CD14-positive monocyte (primary cell): ENCODE measurements at regions not wholly inside any gene's neighbourhood (a gene's known extent, or its start where the extent isn't known, plus 50 kb on each side); places are given as distances from the start of the nearest gene placed in this dataset.

Experiments used
- DNase-seq, 3 donors: peaks; one replicate each; pipeline ENCODE4 v3.0.0-alpha.2; 2011 to 2022
- H2AFZ ChIP-seq: 2 replicates; pipeline ENCODE4 v1.6.0; 2012; ENCODE audit warnings: mild to moderate bottlenecking, low read depth, low read length, inconsistent platforms; ENCODE audit not compliant: insufficient read depth, poor library complexity, severe bottlenecking
- H3K27ac ChIP-seq, 2 donors: 1 replicate in 1 of 2; 2 replicates in 1 of 2; pipeline ENCODE4 v1.5.1; 2012 to 2013; ENCODE audit warnings: low read length in 2 of 2, control low read depth in 1 of 2, inconsistent platforms in 1 of 2, low read depth in 1 of 2, mild to moderate bottlenecking in 1 of 2
- H3K27me3 ChIP-seq, 2 donors: one replicate each; pipeline versions ENCODE4 v1.6.0 to v1.6.1; 2011 to 2013; ENCODE audit warnings: low read length in 2 of 2; ENCODE audit not compliant: control insufficient read depth in 2 of 2, insufficient read depth in 2 of 2
- H3K36me3 ChIP-seq, 2 donors: replicated peaks in 1 of 2; 1 replicate in 1 of 2; 2 replicates in 1 of 2; pipeline versions ENCODE4 v1.5.1 to v1.6.1; 2012 to 2013; ENCODE audit warnings: low read length in 2 of 2, control low read depth in 1 of 2, inconsistent platforms in 1 of 2, mild to moderate bottlenecking in 1 of 2; ENCODE audit not compliant: insufficient read depth in 2 of 2, control insufficient read depth in 1 of 2
- H3K4me1 ChIP-seq, 2 donors: 1 replicate in 1 of 2; 2 replicates in 1 of 2; pipeline versions ENCODE4 v1.5.1 to v1.6.1; 2012 to 2013; ENCODE audit warnings: low read length in 2 of 2, control low read depth in 1 of 2, inconsistent platforms in 1 of 2, mild to moderate bottlenecking in 1 of 2, moderate library complexity in 1 of 2; ENCODE audit not compliant: insufficient read depth in 2 of 2, control insufficient read depth in 1 of 2
- H3K4me2 ChIP-seq: replicated peaks from 2 replicates; pipeline ENCODE3; 2012; ENCODE audit warnings: low read length, moderate library complexity, mild to moderate bottlenecking; ENCODE audit not compliant: poor library complexity, severe bottlenecking; ENCODE audit errors: extremely low read depth
- H3K4me3 ChIP-seq, 3 experiments: fragments of 200-600 bp in 1 of 3; sonication (generic) in 1 of 3; replicated peaks in 1 of 3; 1 replicate in 2 of 3; 2 replicates in 1 of 3; pipeline ENCODE4 v1.5.1; 2011 to 2013; ENCODE audit warnings: low read length in 3 of 3, mild to moderate bottlenecking in 3 of 3, control low read depth in 2 of 3, low read depth in 2 of 3, inconsistent platforms in 1 of 3, moderate library complexity in 1 of 3
- H3K79me2 ChIP-seq: 2 replicates; pipeline ENCODE4 v1.6.0; 2012; ENCODE audit warnings: mild to moderate bottlenecking, control low read depth, inconsistent platforms, low read length, moderate library complexity; ENCODE audit not compliant: insufficient read depth
- H3K9ac ChIP-seq: 2 replicates; pipeline ENCODE4 v1.6.0; 2017; ENCODE audit warnings: low read length, mild to moderate bottlenecking; ENCODE audit not compliant: insufficient read depth, poor library complexity, severe bottlenecking
- H3K9me3 ChIP-seq, 2 donors: replicated peaks in 1 of 2; 1 replicate in 1 of 2; 2 replicates in 1 of 2; pipeline versions ENCODE4 v1.5.1 to v1.6.1; 2012 to 2013; ENCODE audit warnings: low read length in 2 of 2, control low read depth in 1 of 2; ENCODE audit not compliant: control insufficient read depth in 1 of 2, insufficient read depth in 1 of 2
- H4K20me1 ChIP-seq: 2 replicates; pipeline ENCODE4 v1.6.0; 2012; ENCODE audit warnings: mild to moderate bottlenecking, low read length, control low read depth, moderate library complexity; ENCODE audit not compliant: insufficient read depth
- H3K27ac Mint-ChIP-seq, 7 donors: one replicate each; pipeline ENCODE4 v1.8.0; 2020; ENCODE audit warnings: mild to moderate bottlenecking in 7 of 7, mixed read lengths in 7 of 7, moderate library complexity in 6 of 7, inconsistent platforms in 2 of 7
- H3K27me3 Mint-ChIP-seq, 3 donors: one replicate each; pipeline ENCODE4 v1.8.0; 2021 to 2022; ENCODE audit warnings: low read depth in 3 of 3, mild to moderate bottlenecking in 3 of 3, mixed read lengths in 3 of 3, moderate library complexity in 3 of 3, inconsistent platforms in 1 of 3
- H3K36me3 Mint-ChIP-seq, 2 donors: one replicate each; pipeline ENCODE4 v1.8.0; 2020; ENCODE audit warnings: mixed read lengths in 2 of 2, inconsistent platforms in 1 of 2, mild to moderate bottlenecking in 1 of 2
- H3K4me1 Mint-ChIP-seq: one replicate; pipeline ENCODE4 v1.8.0; 2020; ENCODE audit warnings: mild to moderate bottlenecking, mixed read lengths
- H3K4me3 Mint-ChIP-seq, 2 donors: one replicate each; pipeline ENCODE4 v1.8.0; 2020; ENCODE audit warnings: mild to moderate bottlenecking in 2 of 2, mixed read lengths in 2 of 2, moderate library complexity in 1 of 2
- H3K9me3 Mint-ChIP-seq, 7 donors: one replicate each; pipeline ENCODE4 v1.8.0; 2020 to 2022; ENCODE audit warnings: mixed read lengths in 7 of 7, mild to moderate bottlenecking in 6 of 7, moderate library complexity in 6 of 7, inconsistent platforms in 2 of 7
- CTCF ChIP-seq: fragments of 200-600 bp; IDR thresholded peaks from one replicate; pipeline ENCODE4 v1.8.0; 2022; ENCODE audit warnings: antibody characterized with exemption, mild to moderate bottlenecking
- WGBS: methylation state at CpG from one replicate; pipeline ENCODE4 v1.1.5; 2013; ENCODE audit warnings: missing lambda C conversion rate; ENCODE audit not compliant: insufficient coverage; 5-methylcytosine and 5-hydroxymethylcytosine counted together
- intact Hi-C, 2 donors: fragments of 100-400 bp; cut with micrococcal nuclease; formaldehyde crosslinking; loops; one replicate each; pipeline versions ENCODE4 v1.15.0 to v1.15.1; 2023

DNA sequence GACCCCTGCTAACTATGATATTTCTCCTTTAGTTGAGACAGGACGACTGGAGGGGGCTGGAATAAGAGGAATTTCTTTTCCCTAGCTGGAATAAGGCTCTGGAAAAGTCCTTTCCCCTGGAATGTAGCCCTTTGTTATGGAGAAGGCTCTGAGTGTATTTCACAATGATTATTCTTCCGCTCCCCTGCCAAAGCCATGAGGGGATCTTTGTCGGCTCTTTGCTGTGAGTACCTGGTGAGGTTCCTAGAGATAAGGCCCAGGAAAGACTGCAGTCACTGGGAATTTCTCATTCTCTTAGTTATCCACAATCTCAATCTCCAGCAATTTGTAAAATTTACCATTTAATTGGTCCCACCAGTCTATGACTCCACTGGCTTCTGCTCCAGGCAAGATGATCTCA is 340.2 kb upstream of the HNRNPA3 start:
- DNase-seq: no peak
- Histone ChIP-seq H3K27ac (no peak overlapping the region), H3K4me1 (no peaks in the 10 kb centered on the region), H2AFZ (no peak overlapping the region), H3K79me2 (no peaks in the 10 kb centered on the region), H3K9me3 (peaks cover 0 to 4% of the 10 kb centered on the region in 2 donors), H3K36me3 (no peaks in the 10 kb centered on the region), H3K4me3 (no peak overlapping the region), H3K4me2 (no peak overlapping the region), H3K27me3 (no peaks in the 10 kb centered on the region), H4K20me1 (no peaks in the 10 kb centered on the region), H3K9ac (no peak overlapping the region)
- intact Hi-C loops: no loop called here
- Mint-ChIP-seq H3K27me3 (no peaks in the 10 kb centered on the region), H3K4me3 (no peak overlapping the region), H3K9me3 (peaks cover 0 to 19% (median 9%) of the 10 kb centered on the region in 7 donors), H3K4me1 (no peaks in the 10 kb centered on the region), H3K27ac (no peak overlapping the region), H3K36me3 (no peaks in the 10 kb centered on the region)
- WGBS: 90% methylated on average over 2 of the region's 3 CpGs
- no peak for TF ChIP-seq CTCF

DNA sequence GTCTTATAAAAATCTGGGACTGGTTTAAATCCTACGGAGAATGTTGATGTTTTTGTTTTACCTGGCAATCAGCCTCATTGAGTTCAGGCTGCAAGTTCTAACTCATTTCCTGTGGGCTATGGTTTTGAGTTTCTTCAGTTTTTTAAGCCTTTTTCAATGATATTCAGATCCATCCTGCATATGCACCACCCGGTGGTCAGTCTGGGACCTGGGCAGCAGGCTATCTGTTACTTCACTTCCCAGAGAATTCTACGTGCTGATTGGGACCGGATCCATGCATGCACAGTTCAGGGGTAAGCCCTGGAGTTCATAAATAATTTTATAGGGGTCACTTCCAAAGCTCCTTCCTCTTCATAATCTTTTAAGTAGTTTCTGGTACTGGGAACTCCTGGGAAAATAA is 339.2 kb upstream of the HNRNPA3 start:
- Mint-ChIP-seq H3K27me3 (no peaks in the 10 kb centered on the region), H3K9me3 (peaks cover 0 to 19% (median 9%) of the 10 kb centered on the region in 7 donors), H3K4me1 (no peaks in the 10 kb centered on the region), H3K4me3 (no peak overlapping the region), H3K36me3 (no peaks in the 10 kb centered on the region), H3K27ac (no peak overlapping the region)
- Histone ChIP-seq H2AFZ (no peak overlapping the region), H4K20me1 (no peaks in the 10 kb centered on the region), H3K4me2 (no peak overlapping the region), H3K4me1 (no peaks in the 10 kb centered on the region), H3K9me3 (peaks cover 0 to 4% of the 10 kb centered on the region in 2 donors), H3K79me2 (no peaks in the 10 kb centered on the region), H3K27ac (no peak overlapping the region), H3K36me3 (no peaks in the 10 kb centered on the region), H3K4me3 (no peak overlapping the region), H3K27me3 (no peaks in the 10 kb centered on the region), H3K9ac (no peak overlapping the region)
- no peak for DNase-seq
- intact Hi-C loops: no loop called here
- TF ChIP-seq CTCF: no peak
- 86% methylated on average over 1 of the region's 4 CpGs for WGBS
